Lung (tissue), 11 donors: ENCODE measurements at regions not wholly inside any gene's neighbourhood (a gene's known extent, or its start where the extent isn't known, plus 50 kb on each side); places are given as distances from the start of the nearest gene placed in this dataset.
A peak's percentile ranks its signal among the peaks of the same experiment; 100 is the strongest.

Experiments
- ATAC-seq: fragments of 200-7000 bp; cut with Tn5 transposase; one replicate; pipeline ENCODE4 v1.9.1; 2020; ENCODE audit warnings: moderate number of reproducible peaks; ENCODE audit not compliant: insufficient read depth, low FRiP score
- DNase-seq, 3 donors: peaks; one replicate each; pipeline ENCODE4 v3.0.0-alpha.2; 2013 to 2017
- H3K27ac ChIP-seq, 2 donors: one replicate each; pipeline ENCODE4 v1.5.1; 2013; ENCODE audit warnings: mild to moderate bottlenecking in 2 of 2, moderate library complexity in 2 of 2, control low read depth in 1 of 2, inconsistent platforms in 1 of 2, low read depth in 1 of 2, low read length in 1 of 2
- H3K27me3 ChIP-seq, 3 donors: one replicate each; pipeline ENCODE4 v1.5.1; 2013; ENCODE audit warnings: low read length in 2 of 3; ENCODE audit not compliant: control insufficient read depth in 3 of 3, insufficient read depth in 3 of 3
- H3K36me3 ChIP-seq, 4 donors: one replicate each; pipeline ENCODE4 v1.5.1; 2013; ENCODE audit warnings: low read length in 4 of 4, mild to moderate bottlenecking in 1 of 4, moderate library complexity in 1 of 4; ENCODE audit not compliant: control insufficient read depth in 4 of 4, insufficient read depth in 4 of 4
- H3K4me1 ChIP-seq, 5 donors: one replicate each; pipeline ENCODE4 v1.5.1; 2013; ENCODE audit warnings: low read length in 5 of 5, mild to moderate bottlenecking in 2 of 5, moderate library complexity in 1 of 5; ENCODE audit not compliant: control insufficient read depth in 5 of 5, insufficient read depth in 5 of 5
- H3K4me3 ChIP-seq: one replicate; pipeline ENCODE4 v1.5.1; 2013; ENCODE audit warnings: mild to moderate bottlenecking, control low read depth, moderate library complexity
- H3K9ac ChIP-seq, 2 donors: one replicate each; pipeline ENCODE4 v1.5.1; 2013; ENCODE audit warnings: low read length in 2 of 2, control low read depth in 1 of 2; ENCODE audit not compliant: insufficient read depth in 1 of 2
- H3K9me3 ChIP-seq, 4 donors: one replicate each; pipeline ENCODE4 v1.5.1; 2013; ENCODE audit warnings: low read length in 3 of 4, mild to moderate bottlenecking in 1 of 4, moderate library complexity in 1 of 4; ENCODE audit not compliant: control insufficient read depth in 4 of 4, insufficient read depth in 3 of 4
- CTCF ChIP-seq: IDR thresholded peaks from 2 replicates; pipeline ENCODE4 v1.5.1; 2012; ENCODE audit warnings: mild to moderate bottlenecking; ENCODE audit errors: control extremely low read depth, extremely low read depth
- WGBS, 2 donors: extraction: QIAGEN DNeasy Blood & Tissue Kit; methylation state at CpG; one replicate each; pipeline ENCODE4 v1.1.7; 2013; 5-methylcytosine and 5-hydroxymethylcytosine counted together
- donor health status: control.
- donor health status: control.
- donor health status: Bipolar disorder and iron deficiency.
- donor health status: healthy.
- donor health status: DM: yes; HTN: yes; CAD: no.

- no peaks in the 10 kb centered on the region for H3K36me3 ChIP-seq
- H3K9ac ChIP-seq = no peak overlapping the region
- no peaks in the 10 kb centered on the region for H3K4me1 ChIP-seq
- no peak for ATAC-seq
- H3K27ac ChIP-seq = no peak overlapping the region
- DNase-seq = no peak
- H3K4me3 ChIP-seq = no peak overlapping the region
- peaks cover 0 to 21% (median 3%) of the 10 kb centered on the region in 3 donors for H3K27me3 ChIP-seq
- H3K9me3 ChIP-seq = peaks cover 0 to 3% (median 0%) of the 10 kb centered on the region in 4 donors
- 56 to 59% methylated on average over 12 of the region's 12 CpGs for whole genome bisulfite sequencing, 2 donors
- no peak for TF ChIP-seq CTCF
Measured at GRCh38 chr20:56968376-56969048, 297.9 kb downstream of the BMP7 start.

GRCh38 chr20:56974499-56975250, 291.8 kb downstream of the BMP7 start:
- Histone ChIP-seq H3K9ac (no peak overlapping the region), H3K4me1 (no peaks in the 10 kb centered on the region), H3K36me3 (no peaks in the 10 kb centered on the region), H3K4me3 (no peak overlapping the region), H3K9me3 (peaks cover 0 to 4% (median 0%) of the 10 kb centered on the region in 4 donors), H3K27ac (no peak overlapping the region), H3K27me3 (peaks cover 0 to 48% (median 26%) of the 10 kb centered on the region in 3 donors)
- 11% methylated on average over 21 of the region's 21 CpGs for WGBS, 2 donors
- no peak for ATAC-seq
- peak; percentile 12 for TF ChIP-seq CTCF
- peak; percentile 48 to 61 (median 52) for DNase-seq

GRCh38 chr20:56975838-56976237, 290.6 kb downstream of the BMP7 start:
- peaks cover 0 to 41% (median 26%) of the 10 kb centered on the region in 3 donors for H3K27me3 ChIP-seq
- H3K27ac ChIP-seq = no peak overlapping the region
- H3K4me3 ChIP-seq = no peak overlapping the region
- no peaks in the 10 kb centered on the region for H3K36me3 ChIP-seq
- no peaks in the 10 kb centered on the region for H3K4me1 ChIP-seq
- no peak for ATAC-seq
- WGBS, 2 donors = 77 to 86% methylated on average over 2 of the region's 2 CpGs
- TF ChIP-seq CTCF = no peak
- peaks cover 0 to 4% (median 0%) of the 10 kb centered on the region in 4 donors for H3K9me3 ChIP-seq
- H3K9ac ChIP-seq = no peak overlapping the region
- DNase-seq = no peak
